Vagina (tissue), 2 donors: ENCODE measurements at regions not wholly inside any gene's neighbourhood (a gene's known extent, or its start where the extent isn't known, plus 50 kb on each side); places are given as distances from the start of the nearest gene placed in this dataset.

Source experiments
- DNase-seq, 2 donors: peaks; one replicate each; pipeline ENCODE4 v3.0.0-alpha.2; 2017; ENCODE audit errors: extremely low spot score in 2 of 2
- H3K27ac ChIP-seq: fragments of 200-600 bp; sonication (generic); one replicate; pipeline ENCODE4 v1.5.1; 2019
- H3K27me3 ChIP-seq: fragments of 200-600 bp; sonication (generic); one replicate; pipeline ENCODE4 v1.5.1; 2019
- H3K36me3 ChIP-seq, 2 donors: fragments of 200-600 bp; sonication (generic); one replicate each; pipeline ENCODE4 v1.5.1; 2017 to 2019
- H3K4me1 ChIP-seq: fragments of 200-600 bp; sonication (generic); one replicate; pipeline ENCODE4 v1.5.1; 2019
- H3K4me3 ChIP-seq, 2 donors: fragments of 200-600 bp; sonication (generic); 1 replicate in 1 of 2; 2 replicates in 1 of 2; pipeline ENCODE4 v1.5.1; 2016 to 2019
- H3K9me3 ChIP-seq: fragments of 200-600 bp; sonication (generic); one replicate; pipeline ENCODE4 v1.5.1; 2019
- CTCF ChIP-seq, 3 experiments: fragments of 450-650 bp in 2 of 3; fragments of 200-600 bp in 1 of 3; sonication (generic) in 1 of 3; IDR thresholded peaks; one replicate each; pipeline ENCODE4 v1.5.1; 2017 to 2019; ENCODE audit warnings: antibody characterized with exemption in 3 of 3, mild to moderate bottlenecking in 2 of 3, moderate library complexity in 2 of 3
- POLR2A ChIP-seq, 2 donors: fragments of 450-650 bp; IDR thresholded peaks; one replicate each; pipeline ENCODE4 v1.6.1; 2017; ENCODE audit warnings: antibody characterized with exemption in 2 of 2, mild to moderate bottlenecking in 2 of 2, moderate library complexity in 2 of 2
- POLR2AphosphoS5 ChIP-seq, 2 donors: sonication (generic); formaldehyde crosslinking; IDR thresholded peaks; one replicate each; pipeline ENCODE4 v1.9.0; 2017; ENCODE audit warnings: antibody characterized with exemption in 2 of 2, mild to moderate bottlenecking in 2 of 2, low read depth in 1 of 2; ENCODE audit not compliant: insufficient read depth in 1 of 2
- intact Hi-C: fragments of 100-400 bp; cut with DNase I; formaldehyde crosslinking; loops from one replicate; pipeline ENCODE4 v1.15.1; 2023

GRCh38 chr1:196074182-196074581 is 534.1 kb downstream of the KCNT2 start:
- Histone ChIP-seq H3K4me1 (no peaks in the 10 kb centered on the region), H3K27ac (no peak overlapping the region), H3K27me3 (no peaks in the 10 kb centered on the region), H3K9me3 (no peaks in the 10 kb centered on the region), H3K36me3 (no peaks in the 10 kb centered on the region), H3K4me3 (no peak overlapping the region)
- intact Hi-C loops, result no loop called here
- TF ChIP-seq POLR2AphosphoS5 (IDR thresholded peaks at IDR 0.05; ENCODE audit: insufficient read depth in 1 of 2, low read depth in 1 of 2) (no peak), CTCF (IDR thresholded peaks at IDR 0.05) (no peak), POLR2A (IDR thresholded peaks at IDR 0.05) (no peak)
- DNase-seq, result no peak

GRCh38 chr1:196071447-196071846 is 536.8 kb downstream of the KCNT2 start:
- no peak for DNase-seq
- Histone ChIP-seq H3K36me3 (no peaks in the 10 kb centered on the region), H3K27ac (no peak overlapping the region), H3K4me3 (no peak overlapping the region), H3K4me1 (no peaks in the 10 kb centered on the region), H3K9me3 (no peaks in the 10 kb centered on the region), H3K27me3 (no peaks in the 10 kb centered on the region)
- intact Hi-C loops, result no loop called here
- TF ChIP-seq POLR2A (IDR thresholded peaks at IDR 0.05) (no peak), CTCF (IDR thresholded peaks at IDR 0.05) (no peak), POLR2AphosphoS5 (IDR thresholded peaks at IDR 0.05; ENCODE audit: insufficient read depth in 1 of 2, low read depth in 1 of 2) (no peak)

- H3K27me3 ChIP-seq, result no peaks in the 10 kb centered on the region
- no peak overlapping the region for H3K4me3 ChIP-seq
Measured at GRCh38 chr1:196070940-196071339, 537.3 kb downstream of the KCNT2 start.

GRCh38 chr1:196063952-196064351 is 544.3 kb downstream of the KCNT2 start:
- Histone ChIP-seq H3K36me3 (no peaks in the 10 kb centered on the region), H3K4me3 (no peak overlapping the region), H3K9me3 (no peaks in the 10 kb centered on the region), H3K4me1 (no peaks in the 10 kb centered on the region), H3K27me3 (no peaks in the 10 kb centered on the region), H3K27ac (no peak overlapping the region)
- no peak for DNase-seq
- TF ChIP-seq POLR2A (IDR thresholded peaks at IDR 0.05), result no peak
- intact Hi-C loops, result no loop called here

More at GRCh38 chr1:196070940-196071339, 537.3 kb downstream of the KCNT2 start:
- no peak for DNase-seq
- Histone ChIP-seq H3K27ac (no peak overlapping the region), H3K4me1 (no peaks in the 10 kb centered on the region), H3K36me3 (no peaks in the 10 kb centered on the region), H3K9me3 (no peaks in the 10 kb centered on the region)
- TF ChIP-seq POLR2AphosphoS5 (IDR thresholded peaks at IDR 0.05; ENCODE audit: insufficient read depth in 1 of 2, low read depth in 1 of 2) (no peak), CTCF (IDR thresholded peaks at IDR 0.05) (no peak), POLR2A (IDR thresholded peaks at IDR 0.05) (no peak)
- intact Hi-C loops, result no loop called here

- H3K27ac ChIP-seq, result no peak overlapping the region
- TF ChIP-seq POLR2AphosphoS5 (IDR thresholded peaks at IDR 0.05; ENCODE audit: insufficient read depth in 1 of 2, low read depth in 1 of 2), result no peak
- TF ChIP-seq POLR2A (IDR thresholded peaks at IDR 0.05), result no peak
- no peak for TF ChIP-seq CTCF (IDR thresholded peaks at IDR 0.05)
- intact Hi-C loops, result no loop called here
- H3K27me3 ChIP-seq, result no peaks in the 10 kb centered on the region
- H3K4me1 ChIP-seq, result no peaks in the 10 kb centered on the region
- no peak overlapping the region for H3K4me3 ChIP-seq
- DNase-seq, result no peak
- H3K9me3 ChIP-seq, result no peaks in the 10 kb centered on the region
- H3K36me3 ChIP-seq, result no peaks in the 10 kb centered on the region
Measured at GRCh38 chr1:196063294-196063693, 544.9 kb downstream of the KCNT2 start.

- no peaks in the 10 kb centered on the region for H3K4me1 ChIP-seq
- no peaks in the 10 kb centered on the region for H3K36me3 ChIP-seq
- intact Hi-C loops, result no loop called here
- TF ChIP-seq POLR2AphosphoS5 (IDR thresholded peaks at IDR 0.05; ENCODE audit: insufficient read depth in 1 of 2, low read depth in 1 of 2) (no peak), CTCF (IDR thresholded peaks at IDR 0.05) (no peak), POLR2A (IDR thresholded peaks at IDR 0.05) (no peak)
- no peak overlapping the region for H3K27ac ChIP-seq
- no peak for DNase-seq
- H3K27me3 ChIP-seq, result no peaks in the 10 kb centered on the region
- H3K4me3 ChIP-seq, result no peak overlapping the region
- no peaks in the 10 kb centered on the region for H3K9me3 ChIP-seq
Measured at GRCh38 chr1:196060539-196060938, 547.7 kb downstream of the KCNT2 start.
